ENCODE measurements at regions not wholly inside any gene's neighbourhood (a gene's known extent, or its start where the extent isn't known, plus 50 kb on each side); places are given as distances from the start of the nearest gene placed in this dataset.

DNA sequence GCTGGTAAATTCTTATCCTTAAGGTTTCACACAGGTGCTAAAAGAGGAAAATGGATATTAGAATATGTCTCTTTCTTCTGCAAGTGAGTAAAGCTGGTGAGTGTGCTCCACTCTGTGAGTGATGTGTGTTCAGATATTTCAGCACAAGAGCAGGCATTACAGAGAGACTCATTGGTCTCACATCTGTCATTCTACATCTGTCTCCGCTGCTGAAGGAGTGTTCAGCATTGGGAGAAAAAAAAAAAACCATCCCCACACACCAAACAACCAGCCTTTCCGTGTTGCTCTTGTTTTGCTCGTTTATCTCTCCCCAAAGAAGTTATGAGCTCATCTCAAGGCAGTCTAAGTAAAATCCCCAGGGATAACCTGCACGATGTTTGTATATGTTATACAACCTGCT lies 283.9 kb upstream of the SPHKAP start:
- TF ChIP-seq EZH2 (IDR thresholded peaks at IDR 0.05; ENCODE audit: insufficient read depth, poor library complexity, severe bottlenecking), result no peak
- TF ChIP-seq EZH2phosphoT487 (IDR thresholded peaks at IDR 0.05; ENCODE audit: insufficient read depth, low read depth), result no peak
